Astrocyte (in vitro differentiated cells and primary cell): ENCODE measurements at regions not wholly inside any gene's neighbourhood (a gene's known extent, or its start where the extent isn't known, plus 50 kb on each side); places are given as distances from the start of the nearest gene placed in this dataset.

ENCODE experiments used
- DNase-seq: peaks from one replicate; pipeline ENCODE4 v3.0.0-alpha.2; 2010; ENCODE audit warnings: low read depth
- FAIRE-seq: peaks from 2 replicates; lab custom pipeline; 2011; peaks lifted over from hg19 to GRCh38; lab: Jason Lieb, UNC
- H2AFZ ChIP-seq: 2 replicates; pipeline ENCODE4 v1.6.0; 2012; ENCODE audit warnings: low read depth, low read length, inconsistent platforms
- H3K27ac ChIP-seq: 2 replicates; pipeline ENCODE4 v1.5.1; 2011; ENCODE audit warnings: low read depth, low read length, inconsistent platforms
- H3K27me3 ChIP-seq: 2 replicates; pipeline ENCODE4 v1.6.0; 2011; ENCODE audit warnings: low read length, inconsistent platforms; ENCODE audit not compliant: insufficient read depth
- H3K36me3 ChIP-seq: 2 replicates; pipeline ENCODE4 v1.5.1; 2011; ENCODE audit warnings: low read length, inconsistent platforms; ENCODE audit not compliant: insufficient read depth
- H3K4me1 ChIP-seq: 2 replicates; pipeline ENCODE4 v1.5.1; 2011; ENCODE audit warnings: low read length, inconsistent platforms; ENCODE audit not compliant: insufficient read depth
- H3K4me2 ChIP-seq: 2 replicates; pipeline ENCODE4 v1.6.0; 2012; ENCODE audit warnings: low read length, inconsistent platforms
- H3K4me3 ChIP-seq: 2 replicates; pipeline ENCODE4 v1.5.1; 2011; ENCODE audit warnings: low read depth, mild to moderate bottlenecking, low read length, inconsistent platforms; ENCODE audit not compliant: insufficient read depth
- H3K79me2 ChIP-seq: 2 replicates; pipeline ENCODE4 v1.6.0; 2012; ENCODE audit warnings: mild to moderate bottlenecking, low read length, inconsistent platforms; ENCODE audit not compliant: insufficient read depth
- H3K9ac ChIP-seq: 2 replicates; pipeline ENCODE4 v1.6.0; 2012; ENCODE audit warnings: mild to moderate bottlenecking, low read length, inconsistent platforms
- H3K9me3 ChIP-seq: 2 replicates; pipeline ENCODE4 v1.5.1; 2012; ENCODE audit warnings: low read depth, mild to moderate bottlenecking, low read length, inconsistent platforms; ENCODE audit not compliant: insufficient read depth
- H4K20me1 ChIP-seq: 2 replicates; pipeline ENCODE4 v1.6.0; 2012; ENCODE audit warnings: low read length, inconsistent platforms; ENCODE audit not compliant: insufficient read depth
- H3K27ac Mint-ChIP-seq: one replicate; pipeline ENCODE4 v1.8.0; 2021; ENCODE audit warnings: mild to moderate bottlenecking, mixed read lengths; ENCODE audit not compliant: unreplicated experiment
- H3K27me3 Mint-ChIP-seq: one replicate; pipeline ENCODE4 v1.8.0; 2021; ENCODE audit warnings: low read depth, mixed read lengths; ENCODE audit not compliant: unreplicated experiment
- H3K36me3 Mint-ChIP-seq: one replicate; pipeline ENCODE4 v1.8.0; 2021; ENCODE audit warnings: low read depth, mixed read lengths; ENCODE audit not compliant: unreplicated experiment
- H3K4me1 Mint-ChIP-seq: one replicate; pipeline ENCODE4 v1.8.0; 2021; ENCODE audit warnings: low read depth, mixed read lengths; ENCODE audit not compliant: unreplicated experiment
- H3K4me3 Mint-ChIP-seq: one replicate; pipeline ENCODE4 v1.8.0; 2021; ENCODE audit warnings: mild to moderate bottlenecking, moderate library complexity, mixed read lengths; ENCODE audit not compliant: unreplicated experiment
- H3K9me3 Mint-ChIP-seq: one replicate; pipeline ENCODE4 v1.8.0; 2021; ENCODE audit warnings: mild to moderate bottlenecking, mixed read lengths; ENCODE audit not compliant: unreplicated experiment
- EZH2 ChIP-seq: IDR thresholded peaks from 2 replicates; pipeline ENCODE4 v1.6.1; 2012; ENCODE audit warnings: mild to moderate bottlenecking, low read length, inconsistent platforms; ENCODE audit not compliant: insufficient read depth
- TF ChIP-seq, protein P1 (sequence below): IDR thresholded peaks from 2 replicates; pipeline ENCODE4 v1.5.1; 2011; ENCODE audit warnings: low read depth, mild to moderate bottlenecking, inconsistent platforms, low read length, moderate library complexity; ENCODE audit not compliant: insufficient read depth

DNA sequence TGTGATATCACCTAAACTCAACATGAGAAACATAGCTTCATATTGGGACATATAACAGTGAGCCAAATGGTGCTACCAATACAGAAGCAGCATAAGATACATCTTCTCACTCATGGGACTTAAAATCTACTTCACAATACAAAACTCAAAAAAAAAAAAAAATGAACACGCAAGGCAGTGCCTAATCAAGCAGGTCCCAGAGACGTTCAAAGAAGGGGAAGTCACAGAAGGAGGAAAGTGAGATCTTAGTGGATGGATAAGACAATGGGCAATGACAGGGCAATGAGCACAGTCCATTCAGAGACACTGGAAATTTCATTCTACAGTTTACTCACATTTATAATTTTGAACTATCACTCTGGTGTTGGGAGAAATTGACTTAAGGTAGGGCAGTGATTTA, 88.3 kb downstream of the FAM50B start:
- no peaks in the 10 kb centered on the region for H3K9me3 Mint-ChIP-seq
- no peak for FAIRE-seq
- H3K4me2 ChIP-seq: no peak overlapping the region
- H2AFZ ChIP-seq: no peak overlapping the region
- H3K4me3 Mint-ChIP-seq: no peak overlapping the region
- H3K36me3 Mint-ChIP-seq: no peaks in the 10 kb centered on the region
- H3K4me3 ChIP-seq: no peak overlapping the region
- no peaks in the 10 kb centered on the region for H3K4me1 Mint-ChIP-seq
- H3K36me3 ChIP-seq: no peaks in the 10 kb centered on the region
- no peak overlapping the region for H3K9ac ChIP-seq
- H3K27ac Mint-ChIP-seq: no peak overlapping the region
- no peaks in the 10 kb centered on the region for H3K27me3 Mint-ChIP-seq
- no peaks in the 10 kb centered on the region for H3K79me2 ChIP-seq
- H3K4me1 ChIP-seq: no peaks in the 10 kb centered on the region
- H4K20me1 ChIP-seq: no peaks in the 10 kb centered on the region
- H3K27me3 ChIP-seq: no peaks in the 10 kb centered on the region
- no peaks in the 10 kb centered on the region for H3K9me3 ChIP-seq
- no peak overlapping the region for H3K27ac ChIP-seq
- no peak for TF ChIP-seq EZH2
- TF ChIP-seq, protein P1, sequence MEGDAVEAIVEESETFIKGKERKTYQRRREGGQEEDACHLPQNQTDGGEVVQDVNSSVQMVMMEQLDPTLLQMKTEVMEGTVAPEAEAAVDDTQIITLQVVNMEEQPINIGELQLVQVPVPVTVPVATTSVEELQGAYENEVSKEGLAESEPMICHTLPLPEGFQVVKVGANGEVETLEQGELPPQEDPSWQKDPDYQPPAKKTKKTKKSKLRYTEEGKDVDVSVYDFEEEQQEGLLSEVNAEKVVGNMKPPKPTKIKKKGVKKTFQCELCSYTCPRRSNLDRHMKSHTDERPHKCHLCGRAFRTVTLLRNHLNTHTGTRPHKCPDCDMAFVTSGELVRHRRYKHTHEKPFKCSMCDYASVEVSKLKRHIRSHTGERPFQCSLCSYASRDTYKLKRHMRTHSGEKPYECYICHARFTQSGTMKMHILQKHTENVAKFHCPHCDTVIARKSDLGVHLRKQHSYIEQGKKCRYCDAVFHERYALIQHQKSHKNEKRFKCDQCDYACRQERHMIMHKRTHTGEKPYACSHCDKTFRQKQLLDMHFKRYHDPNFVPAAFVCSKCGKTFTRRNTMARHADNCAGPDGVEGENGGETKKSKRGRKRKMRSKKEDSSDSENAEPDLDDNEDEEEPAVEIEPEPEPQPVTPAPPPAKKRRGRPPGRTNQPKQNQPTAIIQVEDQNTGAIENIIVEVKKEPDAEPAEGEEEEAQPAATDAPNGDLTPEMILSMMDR: no peak
- no peak for DNase-seq

DNA sequence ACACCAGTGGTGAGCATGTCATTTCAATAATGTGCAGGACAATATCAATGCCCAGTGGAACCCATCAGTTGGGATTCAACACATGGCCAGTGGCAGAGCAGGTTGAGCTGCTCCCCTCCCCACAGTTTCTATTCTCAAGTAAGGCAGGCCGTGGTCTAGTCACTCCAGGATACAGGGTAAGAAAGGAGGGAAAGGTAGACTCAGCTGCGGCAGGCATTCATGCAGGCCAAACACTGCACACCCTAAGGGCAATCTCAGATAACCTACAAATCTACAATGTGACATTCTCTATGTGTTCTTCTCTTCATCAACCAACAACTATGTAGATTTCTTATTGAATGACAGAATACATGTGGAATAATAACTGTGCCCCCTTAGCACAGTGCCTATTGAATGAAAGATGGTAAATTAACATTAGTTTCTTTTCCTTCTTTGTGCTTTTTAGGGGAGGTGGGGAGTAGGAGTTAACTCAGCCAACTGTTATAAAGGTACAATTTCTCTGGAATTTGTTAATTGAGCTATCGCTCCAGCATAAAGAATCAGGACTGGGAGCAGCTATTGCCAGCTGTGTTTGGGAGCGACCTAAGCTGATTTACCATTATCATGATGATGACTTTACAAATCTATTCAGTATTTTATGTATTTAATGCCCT, 89.7 kb downstream of the FAM50B start:
- Histone ChIP-seq H3K4me3 (no peak overlapping the region), H2AFZ (no peak overlapping the region), H3K27me3 (no peaks in the 10 kb centered on the region), H3K9me3 (no peaks in the 10 kb centered on the region), H3K9ac (no peak overlapping the region), H4K20me1 (no peaks in the 10 kb centered on the region), H3K27ac (no peak overlapping the region), H3K4me1 (no peaks in the 10 kb centered on the region), H3K4me2 (no peak overlapping the region), H3K79me2 (no peaks in the 10 kb centered on the region), H3K36me3 (no peaks in the 10 kb centered on the region)
- no peak for TF ChIP-seq EZH2
- TF ChIP-seq, protein P1: no peak
- Mint-ChIP-seq H3K27ac (no peak overlapping the region), H3K36me3 (no peaks in the 10 kb centered on the region), H3K27me3 (no peaks in the 10 kb centered on the region), H3K4me1 (no peaks in the 10 kb centered on the region), H3K4me3 (no peak overlapping the region), H3K9me3 (no peaks in the 10 kb centered on the region)
- FAIRE-seq (no peak), DNase-seq (no peak)

DNA sequence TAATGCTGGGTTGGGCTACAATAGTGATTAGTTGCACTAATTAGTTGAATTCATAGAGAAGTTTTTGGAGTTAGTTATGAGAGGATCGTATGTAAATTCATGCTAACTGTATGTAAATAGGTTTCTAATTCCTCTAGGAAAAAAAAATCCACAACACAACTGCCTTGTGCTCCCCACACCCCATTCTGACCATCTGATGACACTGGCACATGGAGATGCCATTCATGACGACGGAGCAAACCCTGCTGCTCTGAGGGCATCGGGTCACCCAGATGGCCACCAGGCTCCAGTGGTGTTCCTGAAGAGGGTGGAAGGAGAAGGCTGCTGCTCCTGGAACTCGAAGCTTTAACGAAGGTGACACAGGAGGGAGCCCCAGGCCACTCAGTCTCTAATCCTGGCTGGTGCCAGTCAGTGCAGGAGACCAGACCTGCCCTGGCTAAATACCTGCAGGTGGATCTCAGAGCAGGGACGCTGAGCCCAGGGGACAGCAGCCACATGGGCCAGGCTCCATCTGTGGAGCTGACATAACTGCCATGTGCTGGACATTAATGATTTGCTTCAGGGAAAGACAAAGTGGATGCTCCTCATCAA, 90.3 kb downstream of the FAM50B start:
- H2AFZ ChIP-seq: no peak overlapping the region
- Mint-ChIP-seq H3K27me3 (no peaks in the 10 kb centered on the region), H3K27ac (no peak overlapping the region), H3K9me3 (no peaks in the 10 kb centered on the region), H3K4me1 (no peaks in the 10 kb centered on the region), H3K36me3 (no peaks in the 10 kb centered on the region), H3K4me3 (no peak overlapping the region)
- H3K27me3 ChIP-seq: no peaks in the 10 kb centered on the region
- H3K4me1 ChIP-seq: no peaks in the 10 kb centered on the region
- TF ChIP-seq, protein P1: no peak
- no peak for TF ChIP-seq EZH2
- no peaks in the 10 kb centered on the region for H3K79me2 ChIP-seq
- H3K4me3 ChIP-seq: no peak overlapping the region
- no peaks in the 10 kb centered on the region for H3K36me3 ChIP-seq
- H3K9me3 ChIP-seq: no peaks in the 10 kb centered on the region
- H3K4me2 ChIP-seq: no peak overlapping the region
- H3K27ac ChIP-seq: no peak overlapping the region
- no peak for FAIRE-seq
- no peak for DNase-seq
- H3K9ac ChIP-seq: no peak overlapping the region
- H4K20me1 ChIP-seq: no peaks in the 10 kb centered on the region
